ENCODE measurements at regions not wholly inside any gene's neighbourhood (a gene's known extent, or its start where the extent isn't known, plus 50 kb on each side); places are given as distances from the start of the nearest gene placed in this dataset.
A peak's percentile ranks its signal among the peaks of the same experiment; 100 is the strongest.

DNA sequence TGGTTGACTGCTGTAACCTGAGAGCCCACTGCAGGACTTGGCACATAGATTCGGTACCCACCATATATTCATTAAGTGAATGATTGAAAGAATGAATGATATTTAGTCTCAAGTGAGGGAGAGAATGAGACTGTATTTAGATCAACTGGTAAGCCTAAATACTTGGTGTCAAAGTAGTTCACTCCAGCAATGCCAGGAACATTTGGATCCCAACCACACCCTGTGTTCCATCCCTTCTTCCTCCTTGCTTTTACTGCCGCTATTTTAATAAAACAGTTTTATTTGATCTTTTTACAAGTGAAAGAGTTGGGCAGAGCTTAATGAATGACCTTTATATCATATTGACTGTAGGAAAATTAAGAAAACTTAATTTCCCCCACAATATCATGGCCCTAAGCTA is 473.6 kb upstream of the CBLB start:
- POLR2A ChIA-PET = no interaction called here
- TF ChIP-seq, protein P1, sequence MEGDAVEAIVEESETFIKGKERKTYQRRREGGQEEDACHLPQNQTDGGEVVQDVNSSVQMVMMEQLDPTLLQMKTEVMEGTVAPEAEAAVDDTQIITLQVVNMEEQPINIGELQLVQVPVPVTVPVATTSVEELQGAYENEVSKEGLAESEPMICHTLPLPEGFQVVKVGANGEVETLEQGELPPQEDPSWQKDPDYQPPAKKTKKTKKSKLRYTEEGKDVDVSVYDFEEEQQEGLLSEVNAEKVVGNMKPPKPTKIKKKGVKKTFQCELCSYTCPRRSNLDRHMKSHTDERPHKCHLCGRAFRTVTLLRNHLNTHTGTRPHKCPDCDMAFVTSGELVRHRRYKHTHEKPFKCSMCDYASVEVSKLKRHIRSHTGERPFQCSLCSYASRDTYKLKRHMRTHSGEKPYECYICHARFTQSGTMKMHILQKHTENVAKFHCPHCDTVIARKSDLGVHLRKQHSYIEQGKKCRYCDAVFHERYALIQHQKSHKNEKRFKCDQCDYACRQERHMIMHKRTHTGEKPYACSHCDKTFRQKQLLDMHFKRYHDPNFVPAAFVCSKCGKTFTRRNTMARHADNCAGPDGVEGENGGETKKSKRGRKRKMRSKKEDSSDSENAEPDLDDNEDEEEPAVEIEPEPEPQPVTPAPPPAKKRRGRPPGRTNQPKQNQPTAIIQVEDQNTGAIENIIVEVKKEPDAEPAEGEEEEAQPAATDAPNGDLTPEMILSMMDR (IDR thresholded peaks at IDR 0.05; ENCODE audit: low read depth, low read length) = no peak
- Histone ChIP-seq H3K9me3 (ENCODE audit: control insufficient read depth, insufficient read depth, low read length) (no peaks in the 10 kb centered on the region), H3K27me3 (ENCODE audit: control insufficient read depth, insufficient read depth, low read length) (no peaks in the 10 kb centered on the region), H3K27ac (ENCODE audit: low read depth, low read length) (no peak overlapping the region), H3K4me3 (ENCODE audit: low read depth, low read length) (no peak overlapping the region)
- no peak for DNase-seq (ENCODE audit: low read depth, low spot score)
- CTCF ChIA-PET = no interaction called here

DNA sequence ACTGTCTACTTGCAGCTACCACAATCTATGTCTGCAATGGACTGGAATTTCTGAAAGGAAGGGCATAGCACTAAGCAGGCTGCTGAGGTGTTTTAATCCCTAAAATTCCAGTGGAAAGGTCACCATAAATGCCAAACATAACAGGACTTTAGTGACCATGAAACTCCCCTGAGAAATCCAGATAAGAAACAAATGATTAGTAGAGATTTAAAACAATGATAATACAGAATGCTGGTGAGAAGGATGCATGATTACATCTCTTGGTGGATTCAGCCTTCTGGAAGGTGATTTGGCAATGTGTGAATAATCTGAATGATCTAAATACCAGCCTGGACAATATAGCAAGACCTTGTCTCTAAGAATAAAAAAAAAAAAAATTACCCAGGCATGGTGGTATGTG is 475.0 kb upstream of the CBLB start:
- Histone ChIP-seq H3K27me3 (ENCODE audit: control insufficient read depth, insufficient read depth, low read length) (no peaks in the 10 kb centered on the region), H3K27ac (ENCODE audit: low read depth, low read length) (no peak overlapping the region), H3K9me3 (ENCODE audit: control insufficient read depth, insufficient read depth, low read length) (no peaks in the 10 kb centered on the region), H3K4me3 (ENCODE audit: low read depth, low read length) (no peak overlapping the region)
- DNase-seq (ENCODE audit: low read depth, low spot score) = no peak
- TF ChIP-seq, protein P1 (IDR thresholded peaks at IDR 0.05; ENCODE audit: low read depth, low read length) = no peak
- ChIA-PET CTCF (no interaction called here), POLR2A (no interaction called here)

DNA sequence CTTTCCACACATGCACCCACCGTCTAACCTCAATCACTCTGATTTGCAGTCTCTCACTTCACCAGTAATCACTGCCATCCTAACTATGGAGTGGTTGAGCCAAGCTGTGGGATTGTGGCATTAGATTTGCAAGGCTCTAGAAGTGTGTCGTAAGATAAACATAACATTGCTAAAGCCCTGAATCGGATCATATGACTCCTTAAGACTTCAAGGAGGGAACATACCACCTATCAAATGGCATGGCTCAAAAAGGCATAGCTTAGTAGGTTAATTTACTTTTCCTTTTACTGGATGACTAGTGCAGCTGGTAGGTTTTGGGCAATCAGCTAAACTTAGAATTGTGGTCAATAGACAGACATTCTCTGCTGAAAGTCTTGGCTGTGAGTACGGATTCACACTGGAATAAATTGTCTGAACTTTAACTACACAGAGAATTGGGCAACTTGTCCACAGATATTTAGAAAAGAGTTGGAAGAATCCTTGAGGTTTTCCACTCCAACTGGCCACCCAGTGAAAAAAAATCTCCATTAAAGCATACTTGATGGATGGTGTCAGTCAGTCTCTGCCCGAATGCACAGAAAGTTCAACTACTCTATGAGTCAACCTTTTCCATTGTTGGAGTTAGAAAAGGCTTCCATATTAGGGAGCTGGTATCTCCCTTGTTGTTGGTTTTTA is 476.7 kb upstream of the CBLB start:
- H3K27ac ChIP-seq (ENCODE audit: low read depth, low read length) = peak overlapping the region; percentile 42
- H3K4me3 ChIP-seq (ENCODE audit: low read depth, low read length) = no peak overlapping the region
- TF ChIP-seq, protein P1 (IDR thresholded peaks at IDR 0.05; ENCODE audit: low read depth, low read length) = no peak
- DNase-seq (ENCODE audit: low read depth, low spot score) = peak; percentile 88
- no peaks in the 10 kb centered on the region for H3K27me3 ChIP-seq (ENCODE audit: control insufficient read depth, insufficient read depth, low read length)
- POLR2A ChIA-PET = interaction anchor here (0.6 to 1.3 kb wide), 3 partner anchors 83 to 522 kb away, joined by 3 to 7 read pairs (median 4); no protein-coding TSS in a partner anchor
- CTCF ChIA-PET = interaction anchor here (0.8 to 1.0 kb wide), 2 partner anchors 264 to 773 kb away, joined by 3 to 4 read pairs; no protein-coding TSS in a partner anchor
- H3K9me3 ChIP-seq (ENCODE audit: control insufficient read depth, insufficient read depth, low read length) = no peaks in the 10 kb centered on the region

DNA sequence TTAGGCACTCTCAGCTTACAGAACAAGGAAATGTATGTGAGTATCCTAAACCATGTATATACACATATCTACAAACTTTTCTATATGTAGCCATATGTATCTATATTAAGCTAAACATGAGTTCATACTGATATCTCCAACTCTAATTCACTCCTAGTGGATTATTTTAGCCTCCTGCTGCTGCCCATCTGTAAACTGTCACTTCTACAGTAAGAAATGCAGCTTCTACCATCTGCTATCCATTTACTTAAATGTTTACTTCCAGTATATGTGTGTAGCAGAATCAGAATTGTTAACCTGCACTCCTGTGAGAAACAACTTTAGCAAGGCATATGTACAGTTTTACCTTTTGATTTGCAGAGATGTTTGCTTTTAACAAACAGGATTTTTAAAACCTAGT is 478.5 kb upstream of the CBLB start:
- H3K4me3 ChIP-seq (ENCODE audit: low read depth, low read length) = no peak overlapping the region
- no peak overlapping the region for H3K27ac ChIP-seq (ENCODE audit: low read depth, low read length)
- CTCF ChIA-PET = no interaction called here
- no peaks in the 10 kb centered on the region for H3K9me3 ChIP-seq (ENCODE audit: control insufficient read depth, insufficient read depth, low read length)
- no peaks in the 10 kb centered on the region for H3K27me3 ChIP-seq (ENCODE audit: control insufficient read depth, insufficient read depth, low read length)
- POLR2A ChIA-PET = no interaction called here
- TF ChIP-seq, protein P1 (IDR thresholded peaks at IDR 0.05; ENCODE audit: low read depth, low read length) = no peak
- DNase-seq (ENCODE audit: low read depth, low spot score) = no peak

DNA sequence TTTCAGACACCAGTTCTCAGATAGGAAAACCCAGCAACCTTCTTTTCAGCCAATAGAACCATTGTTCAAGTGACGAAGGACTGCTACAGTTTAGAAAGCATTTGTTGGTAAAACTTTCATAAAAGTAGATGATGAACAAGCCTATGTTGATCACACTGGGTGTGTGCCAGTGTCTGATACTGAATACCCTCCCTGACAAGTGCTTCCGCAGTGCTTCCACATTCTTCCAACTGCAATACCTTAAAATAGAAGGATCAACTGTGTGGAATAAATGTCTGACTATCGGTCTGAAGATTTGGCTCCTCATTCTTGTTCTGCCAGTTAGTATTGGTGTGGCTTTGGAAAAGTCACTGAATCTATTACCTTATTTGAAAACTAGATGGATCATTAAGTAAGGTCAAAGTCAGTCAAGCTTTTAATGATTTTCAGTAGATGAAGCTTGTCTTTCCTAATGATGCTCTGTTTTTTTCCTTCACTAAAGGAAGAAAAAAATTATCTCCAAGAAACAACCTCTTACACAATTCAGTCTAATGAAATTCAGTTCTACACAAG is 479.4 kb upstream of the CBLB start:
- Histone ChIP-seq H3K27me3 (ENCODE audit: control insufficient read depth, insufficient read depth, low read length) (no peaks in the 10 kb centered on the region), H3K27ac (ENCODE audit: low read depth, low read length) (no peak overlapping the region), H3K9me3 (ENCODE audit: control insufficient read depth, insufficient read depth, low read length) (no peaks in the 10 kb centered on the region), H3K4me3 (ENCODE audit: low read depth, low read length) (no peak overlapping the region)
- ChIA-PET POLR2A (interaction anchor here (0.6 kb wide), 1 partner anchor 18 kb away, joined by 3 read pairs; no protein-coding TSS in a partner anchor), CTCF (no interaction called here)
- TF ChIP-seq, protein P1 (IDR thresholded peaks at IDR 0.05; ENCODE audit: low read depth, low read length) = no peak
- DNase-seq (ENCODE audit: low read depth, low spot score) = no peak
